Renal cortex interstitium (tissue), 11 donors: ENCODE measurements at regions not wholly inside any gene's neighbourhood (a gene's known extent, or its start where the extent isn't known, plus 50 kb on each side); places are given as distances from the start of the nearest gene placed in this dataset.
"Not testable (repeated sequence)": the region's sequence is repeated elsewhere in the genome, so short reads cannot be mapped to it uniquely, and the experiment has no call there.

Source experiments
- DNase-seq, 11 donors: peaks; one replicate each; pipeline ENCODE4 v3.0.0-alpha.2; 2013; ENCODE audit warnings: low read depth in 9 of 11, low spot score in 4 of 11; ENCODE audit errors: extremely low read depth in 1 of 11

GRCh38 chr12:67482751-67483661 lies 165.5 kb upstream of the DYRK2 start:
- DNase-seq = peak; percentile 7 to 57 (median 41)

GRCh38 chr12:67483871-67484554 lies 164.5 kb upstream of the DYRK2 start:
- DNase-seq = no peak

GRCh38 chr12:67484791-67485480 lies 163.6 kb upstream of the DYRK2 start:
- no peak for DNase-seq

GRCh38 chr12:67486671-67487070 lies 161.9 kb upstream of the DYRK2 start:
- DNase-seq = no peak

GRCh38 chr12:67488349-67488748 lies 160.2 kb upstream of the DYRK2 start:
- DNase-seq = not testable (repeated sequence)

GRCh38 chr12:67489007-67489406 lies 159.5 kb upstream of the DYRK2 start:
- no peak for DNase-seq

GRCh38 chr12:67496581-67496980 lies 152.0 kb upstream of the DYRK2 start:
- no peak for DNase-seq

- no peak for DNase-seq
Measured at GRCh38 chr12:67498991-67499390, 149.6 kb upstream of the DYRK2 start.

GRCh38 chr12:67501362-67501761 lies 147.2 kb upstream of the DYRK2 start:
- no peak for DNase-seq

- no peak for DNase-seq
Measured at GRCh38 chr12:67504026-67504425, 144.5 kb upstream of the DYRK2 start.

- DNase-seq = no peak
Measured at GRCh38 chr12:67506739-67507138, 141.8 kb upstream of the DYRK2 start.

- DNase-seq = no peak
Measured at GRCh38 chr12:67508830-67509229, 139.7 kb upstream of the DYRK2 start.

- peak in 4 of 11 donors; percentile 11 to 32 (median 12) for DNase-seq
Measured at GRCh38 chr12:67509666-67510386, 138.7 kb upstream of the DYRK2 start.

GRCh38 chr12:67512061-67512460 lies 136.5 kb upstream of the DYRK2 start:
- DNase-seq = no peak

GRCh38 chr12:67514502-67514901 lies 134.0 kb upstream of the DYRK2 start:
- no peak for DNase-seq

GRCh38 chr12:67515679-67516340 lies 132.7 kb upstream of the DYRK2 start:
- peak in 2 of 11 donors; percentile 8 to 11 for DNase-seq

GRCh38 chr12:67517181-67517887 lies 131.2 kb upstream of the DYRK2 start:
- DNase-seq = no peak
